Activated CD4-positive, alpha-beta memory T cell treated with anti-CD3 and anti-CD28 coated beads, Interleukin-2, amount 10 ng/mL, durations not matched to agents 7 days and 5 days (primary cell): ENCODE measurements at regions not wholly inside any gene's neighbourhood (a gene's known extent, or its start where the extent isn't known, plus 50 kb on each side); places are given as distances from the start of the nearest gene placed in this dataset.

Source experiments
- CTCF ChIA-PET: fragments of 350-600 bp; sonication (Branson Sonifier 250); formaldehyde crosslinking; loops from one replicate; lab custom pipeline; 2021; ENCODE audit warnings: antibody characterized with exemption, inconsistent platforms; lab: Charles Lee
- POLR2A ChIA-PET: fragments of 350-600 bp; sonication (Branson Sonifier 250); formaldehyde crosslinking; loops from one replicate; lab custom pipeline; 2021; ENCODE audit warnings: antibody characterized with exemption; lab: Charles Lee
- DNase-seq: peaks from one replicate; pipeline ENCODE4 v3.0.0-alpha.2; 2020
- H3K27ac Mint-ChIP-seq: one replicate; pipeline ENCODE4 v1.8.0; 2021; ENCODE audit warnings: mild to moderate bottlenecking, mixed read lengths
- H3K27me3 Mint-ChIP-seq: one replicate; pipeline ENCODE4 v1.8.0; 2021; ENCODE audit warnings: mixed read lengths
- H3K36me3 Mint-ChIP-seq: one replicate; pipeline ENCODE4 v1.8.0; 2021; ENCODE audit warnings: low read depth, mixed read lengths
- H3K4me1 Mint-ChIP-seq: one replicate; pipeline ENCODE4 v1.8.0; 2021; ENCODE audit warnings: mixed read lengths
- H3K4me3 Mint-ChIP-seq: one replicate; pipeline ENCODE4 v1.8.0; 2021; ENCODE audit warnings: mild to moderate bottlenecking, mixed read lengths
- H3K9me3 Mint-ChIP-seq: one replicate; pipeline ENCODE4 v1.8.0; 2021; ENCODE audit warnings: mixed read lengths

GRCh38 chr4:132859929-132860328 lies 289.2 kb upstream of the PCDH10 start:
- Mint-ChIP-seq H3K4me3 (no peak overlapping the region), H3K9me3 (peaks cover 2% of the 10 kb centered on the region), H3K36me3 (no peaks in the 10 kb centered on the region), H3K27ac (no peak overlapping the region), H3K4me1 (no peaks in the 10 kb centered on the region), H3K27me3 (no peaks in the 10 kb centered on the region)
- ChIA-PET POLR2A (no interaction called here), CTCF (no interaction called here)
- no peak for DNase-seq

- H3K36me3 Mint-ChIP-seq = no peaks in the 10 kb centered on the region
- POLR2A ChIA-PET = no interaction called here
- peaks cover 2% of the 10 kb centered on the region for H3K9me3 Mint-ChIP-seq
- no peak for DNase-seq
- H3K4me1 Mint-ChIP-seq = no peaks in the 10 kb centered on the region
- H3K27me3 Mint-ChIP-seq = no peaks in the 10 kb centered on the region
- CTCF ChIA-PET = no interaction called here
- H3K4me3 Mint-ChIP-seq = no peak overlapping the region
- no peak overlapping the region for H3K27ac Mint-ChIP-seq
These were observed 288.1 kb upstream of the PCDH10 start for GRCh38 chr4:132860976-132861375.

GRCh38 chr4:132863619-132864018 lies 285.5 kb upstream of the PCDH10 start:
- Mint-ChIP-seq H3K4me3 (no peak overlapping the region), H3K9me3 (peaks cover 2% of the 10 kb centered on the region), H3K36me3 (no peaks in the 10 kb centered on the region), H3K4me1 (no peaks in the 10 kb centered on the region), H3K27me3 (no peaks in the 10 kb centered on the region), H3K27ac (no peak overlapping the region)
- ChIA-PET CTCF (no interaction called here), POLR2A (no interaction called here)
- no peak for DNase-seq

DNA sequence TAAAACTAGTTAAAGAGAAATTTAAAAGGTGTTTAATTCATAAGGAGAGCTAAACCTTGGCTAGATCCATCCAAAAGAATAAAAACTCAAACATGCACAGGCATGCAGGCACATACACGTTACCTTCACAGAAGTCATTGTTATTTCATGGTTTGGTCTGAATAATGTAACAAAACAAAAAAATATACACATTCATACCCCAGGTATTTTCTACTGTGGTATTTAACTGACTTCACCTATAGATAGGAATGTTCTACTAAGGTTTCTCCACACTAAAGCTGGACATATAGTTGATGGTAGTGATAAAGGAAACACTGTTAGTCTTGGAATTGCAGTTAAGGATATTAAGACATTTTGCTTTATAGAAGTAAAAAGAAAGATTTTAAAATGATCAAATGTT lies 283.6 kb upstream of the PCDH10 start:
- POLR2A ChIA-PET = no interaction called here
- CTCF ChIA-PET = no interaction called here
- Mint-ChIP-seq H3K4me3 (no peak overlapping the region), H3K4me1 (no peaks in the 10 kb centered on the region), H3K36me3 (no peaks in the 10 kb centered on the region), H3K9me3 (peaks cover 2% of the 10 kb centered on the region), H3K27me3 (no peaks in the 10 kb centered on the region), H3K27ac (no peak overlapping the region)
- DNase-seq = no peak

DNA sequence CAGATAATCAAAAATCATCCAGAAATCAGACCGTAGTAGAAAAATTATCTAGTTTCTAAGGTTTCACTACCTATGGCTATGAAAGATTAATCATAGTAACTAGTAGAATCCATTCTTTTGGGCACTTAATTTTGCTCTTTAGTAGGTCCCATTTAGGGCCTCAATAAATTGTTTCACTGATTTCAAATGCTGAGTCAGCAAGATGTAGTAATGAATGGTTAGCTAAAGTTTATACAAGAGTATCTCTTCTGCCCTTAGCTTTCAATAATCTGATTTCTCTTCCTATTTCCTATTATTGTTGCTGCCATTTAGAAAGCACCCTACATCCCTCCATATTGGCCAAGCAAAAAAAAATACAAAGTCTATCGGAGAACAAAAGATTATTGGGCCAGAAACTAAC lies 283.2 kb upstream of the PCDH10 start:
- no peak overlapping the region for H3K27ac Mint-ChIP-seq
- H3K9me3 Mint-ChIP-seq = peaks cover 2% of the 10 kb centered on the region
- no peaks in the 10 kb centered on the region for H3K27me3 Mint-ChIP-seq
- CTCF ChIA-PET = no interaction called here
- POLR2A ChIA-PET = no interaction called here
- H3K36me3 Mint-ChIP-seq = no peaks in the 10 kb centered on the region
- no peak for DNase-seq
- no peaks in the 10 kb centered on the region for H3K4me1 Mint-ChIP-seq
- no peak overlapping the region for H3K4me3 Mint-ChIP-seq

DNA sequence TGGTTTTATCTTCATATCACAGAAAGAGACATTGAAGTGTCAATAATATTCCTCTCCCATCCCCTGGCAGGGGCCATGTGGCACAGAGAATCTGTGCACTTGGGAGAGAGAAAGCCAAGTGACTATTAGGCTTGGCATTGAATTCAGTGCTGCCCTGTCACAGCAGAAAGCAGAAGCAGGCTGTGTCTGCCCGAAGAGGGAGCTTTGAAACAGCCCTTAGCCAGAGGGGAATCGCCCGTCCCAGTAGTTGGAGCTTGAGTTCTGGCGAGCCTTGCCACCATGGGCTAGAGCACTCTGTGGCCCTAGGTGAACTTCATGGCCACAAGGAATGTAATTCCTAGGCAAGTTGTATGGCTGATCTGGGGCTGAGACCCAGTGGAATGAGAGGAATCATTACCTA lies 282.5 kb upstream of the PCDH10 start:
- ChIA-PET CTCF (no interaction called here), POLR2A (no interaction called here)
- Mint-ChIP-seq H3K36me3 (no peaks in the 10 kb centered on the region), H3K4me1 (no peaks in the 10 kb centered on the region), H3K4me3 (no peak overlapping the region), H3K27me3 (no peaks in the 10 kb centered on the region), H3K27ac (no peak overlapping the region), H3K9me3 (peaks cover under 1% of the 10 kb centered on the region)
- no peak for DNase-seq

GRCh38 chr4:132893787-132894186 lies 255.3 kb upstream of the PCDH10 start:
- Mint-ChIP-seq H3K4me1 (no peaks in the 10 kb centered on the region), H3K4me3 (no peak overlapping the region), H3K27me3 (no peaks in the 10 kb centered on the region), H3K9me3 (peaks cover 2% of the 10 kb centered on the region), H3K36me3 (no peaks in the 10 kb centered on the region), H3K27ac (no peak overlapping the region)
- POLR2A ChIA-PET = no interaction called here
- CTCF ChIA-PET = no interaction called here
- no peak for DNase-seq

DNA sequence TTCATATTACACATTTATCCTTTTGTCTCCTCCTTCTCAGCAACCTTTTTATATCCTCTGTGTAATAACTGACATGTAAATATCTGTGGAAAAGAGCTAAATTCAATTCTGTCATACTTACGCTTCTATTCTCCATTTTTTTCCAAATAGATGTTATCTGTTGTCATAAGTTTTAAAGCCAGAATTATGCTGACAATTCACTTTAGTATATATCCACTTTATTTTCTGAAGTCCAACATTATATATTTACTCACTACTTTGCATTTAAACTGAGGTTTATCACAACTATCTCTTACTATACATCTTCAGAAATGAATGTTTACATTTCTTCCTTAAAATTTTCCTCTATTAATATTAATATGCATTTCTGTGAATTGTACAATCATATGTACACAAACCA lies 247.9 kb upstream of the PCDH10 start:
- H3K4me3 Mint-ChIP-seq = no peak overlapping the region
- no peaks in the 10 kb centered on the region for H3K27me3 Mint-ChIP-seq
- no peak for DNase-seq
- no peaks in the 10 kb centered on the region for H3K4me1 Mint-ChIP-seq
- ChIA-PET POLR2A (no interaction called here), CTCF (no interaction called here)
- no peaks in the 10 kb centered on the region for H3K36me3 Mint-ChIP-seq
- H3K9me3 Mint-ChIP-seq = no peaks in the 10 kb centered on the region
- H3K27ac Mint-ChIP-seq = no peak overlapping the region

GRCh38 chr4:132910229-132910748 lies 238.8 kb upstream of the PCDH10 start:
- Mint-ChIP-seq H3K4me1 (no peaks in the 10 kb centered on the region), H3K36me3 (no peaks in the 10 kb centered on the region), H3K27me3 (no peaks in the 10 kb centered on the region), H3K9me3 (no peaks in the 10 kb centered on the region), H3K4me3 (no peak overlapping the region), H3K27ac (no peak overlapping the region)
- CTCF ChIA-PET = no interaction called here
- no peak for DNase-seq
- POLR2A ChIA-PET = no interaction called here

DNA sequence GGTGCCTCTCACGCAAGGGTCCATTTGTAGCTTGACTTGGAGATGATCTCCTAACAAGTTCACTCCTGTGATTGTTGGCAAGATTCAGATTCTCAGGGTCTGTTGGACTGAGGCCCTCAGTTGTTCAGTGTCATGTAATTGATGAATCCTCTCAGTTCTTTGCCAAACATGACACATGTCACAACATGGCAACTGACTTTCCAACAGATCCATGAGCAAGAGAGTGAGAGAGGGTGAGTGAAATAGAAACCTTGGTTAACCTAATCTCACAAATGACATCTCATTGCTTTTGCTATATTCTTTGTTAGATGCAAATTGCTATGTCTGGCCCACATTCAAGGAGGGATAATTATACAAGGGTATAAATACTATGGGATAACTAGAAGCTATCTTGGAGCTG lies 231.0 kb upstream of the PCDH10 start:
- ChIA-PET CTCF (no interaction called here), POLR2A (no interaction called here)
- H3K9me3 Mint-ChIP-seq = no peaks in the 10 kb centered on the region
- no peaks in the 10 kb centered on the region for H3K36me3 Mint-ChIP-seq
- H3K27me3 Mint-ChIP-seq = no peaks in the 10 kb centered on the region
- no peak overlapping the region for H3K27ac Mint-ChIP-seq
- no peak for DNase-seq
- no peak overlapping the region for H3K4me3 Mint-ChIP-seq
- H3K4me1 Mint-ChIP-seq = no peaks in the 10 kb centered on the region

DNA sequence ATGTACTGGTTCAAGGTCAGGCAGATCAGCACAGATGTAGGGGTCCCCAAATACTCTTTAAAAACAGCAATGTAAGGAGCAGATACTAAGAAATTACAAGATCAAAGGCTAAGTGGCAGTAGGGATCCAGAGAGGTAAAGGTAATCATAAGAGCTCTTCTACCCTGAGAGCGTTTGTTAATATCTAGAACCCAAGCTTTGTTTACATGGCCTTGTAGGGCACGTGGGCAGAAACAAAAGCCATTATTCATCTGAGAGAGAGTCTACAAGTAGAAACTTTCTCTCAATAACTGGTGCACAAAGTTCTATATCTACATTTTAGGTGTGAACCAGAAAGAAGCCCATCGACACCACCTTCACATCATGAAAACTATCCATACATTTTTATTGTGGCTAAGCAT lies 225.6 kb upstream of the PCDH10 start:
- CTCF ChIA-PET = no interaction called here
- Mint-ChIP-seq H3K9me3 (no peaks in the 10 kb centered on the region), H3K27me3 (no peaks in the 10 kb centered on the region), H3K4me1 (no peaks in the 10 kb centered on the region), H3K4me3 (no peak overlapping the region), H3K27ac (no peak overlapping the region), H3K36me3 (no peaks in the 10 kb centered on the region)
- POLR2A ChIA-PET = no interaction called here
- no peak for DNase-seq

- CTCF ChIA-PET = no interaction called here
- H3K27ac Mint-ChIP-seq = no peak overlapping the region
- H3K4me1 Mint-ChIP-seq = no peaks in the 10 kb centered on the region
- H3K4me3 Mint-ChIP-seq = no peak overlapping the region
- no peaks in the 10 kb centered on the region for H3K36me3 Mint-ChIP-seq
- H3K27me3 Mint-ChIP-seq = no peaks in the 10 kb centered on the region
- POLR2A ChIA-PET = no interaction called here
- DNase-seq = no peak
- H3K9me3 Mint-ChIP-seq = no peaks in the 10 kb centered on the region
These were observed 214.2 kb upstream of the PCDH10 start for GRCh38 chr4:132934911-132935310.

DNA sequence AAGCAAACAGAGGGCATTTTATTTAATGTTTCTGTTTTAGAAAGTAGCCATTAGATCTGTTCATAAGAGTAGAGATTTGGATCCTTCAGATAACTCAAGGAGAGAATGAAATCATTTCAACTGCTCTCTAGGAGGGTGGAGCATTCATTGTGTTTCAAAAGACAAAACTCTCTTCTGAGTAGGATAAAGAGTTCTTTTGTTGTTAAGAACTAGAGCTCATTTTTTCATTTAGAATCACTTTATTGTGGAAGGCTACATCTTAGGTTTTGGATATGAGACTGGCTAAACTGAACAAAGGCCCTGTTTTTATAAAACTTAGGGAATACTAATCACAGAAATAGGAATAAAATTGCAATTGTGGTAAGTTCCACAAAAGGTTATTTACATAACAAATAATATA lies 193.9 kb upstream of the PCDH10 start:
- CTCF ChIA-PET = no interaction called here
- H3K4me1 Mint-ChIP-seq = no peaks in the 10 kb centered on the region
- no peak overlapping the region for H3K27ac Mint-ChIP-seq
- H3K9me3 Mint-ChIP-seq = peaks cover 3% of the 10 kb centered on the region
- DNase-seq = no peak
- POLR2A ChIA-PET = no interaction called here
- no peaks in the 10 kb centered on the region for H3K27me3 Mint-ChIP-seq
- no peaks in the 10 kb centered on the region for H3K36me3 Mint-ChIP-seq
- H3K4me3 Mint-ChIP-seq = no peak overlapping the region

- ChIA-PET CTCF (no interaction called here), POLR2A (no interaction called here)
- Mint-ChIP-seq H3K4me3 (no peak overlapping the region), H3K9me3 (peaks cover 2% of the 10 kb centered on the region), H3K36me3 (no peaks in the 10 kb centered on the region), H3K27me3 (no peaks in the 10 kb centered on the region), H3K27ac (no peak overlapping the region), H3K4me1 (no peaks in the 10 kb centered on the region)
- DNase-seq = no peak
These were observed 192.1 kb upstream of the PCDH10 start for GRCh38 chr4:132956962-132957361.
